DND-41 (cell line): ENCODE measurements at regions not wholly inside any gene's neighbourhood (a gene's known extent, or its start where the extent isn't known, plus 50 kb on each side); places are given as distances from the start of the nearest gene placed in this dataset.

Experiments
- ATAC-seq: fragments of 200-7000 bp; cut with Tn5 transposase; 3 replicates; pipeline ENCODE4 v1.9.1; 2021; ENCODE audit warnings: low read depth; ENCODE audit not compliant: insufficient read depth
- DNase-seq: peaks from one replicate; pipeline ENCODE4 v3.0.0-alpha.2; 2020
- H2AFZ ChIP-seq: 2 replicates; pipeline ENCODE4 v1.6.0; 2012; ENCODE audit warnings: low read depth, low read length
- H3K27ac ChIP-seq: 2 replicates; pipeline ENCODE4 v1.5.1; 2012; ENCODE audit warnings: low read length, inconsistent platforms
- H3K27me3 ChIP-seq: fragments of 200-600 bp; sonication (generic); 2 replicates; pipeline ENCODE4 v1.6.0; 2012; ENCODE audit warnings: low read length, mild to moderate bottlenecking, inconsistent platforms; ENCODE audit not compliant: insufficient read depth, poor library complexity
- H3K36me3 ChIP-seq: 2 replicates; pipeline ENCODE4 v1.5.1; 2012; ENCODE audit warnings: low read length, inconsistent platforms; ENCODE audit not compliant: insufficient read depth
- H3K4me1 ChIP-seq: 2 replicates; pipeline ENCODE4 v1.5.1; 2012; ENCODE audit warnings: mild to moderate bottlenecking, low read length; ENCODE audit not compliant: insufficient read depth
- H3K4me2 ChIP-seq: 2 replicates; pipeline ENCODE4 v1.6.0; 2012; ENCODE audit warnings: mild to moderate bottlenecking, moderate library complexity, low read length, inconsistent platforms; ENCODE audit not compliant: insufficient read depth
- H3K4me3 ChIP-seq, 2 experiments: fragments of 200-600 bp in 1 of 2; shearing (Covaris generic) in 1 of 2; 2 replicates each; pipeline ENCODE4 v1.5.1; 2012 to 2016; ENCODE audit warnings: inconsistent platforms in 2 of 2, low read length in 2 of 2, mild to moderate bottlenecking in 2 of 2, low read depth in 1 of 2, moderate library complexity in 1 of 2
- H3K79me2 ChIP-seq: 2 replicates; pipeline ENCODE4 v1.6.0; 2012; ENCODE audit warnings: low read length, inconsistent platforms; ENCODE audit not compliant: insufficient read depth
- H3K9ac ChIP-seq: 2 replicates; pipeline ENCODE4 v1.6.0; 2012; ENCODE audit warnings: low read depth, mild to moderate bottlenecking, inconsistent platforms, low read length, moderate library complexity
- H3K9me3 ChIP-seq: 2 replicates; pipeline ENCODE4 v1.5.1; 2012; ENCODE audit warnings: low read length, moderate library complexity, mild to moderate bottlenecking, inconsistent platforms; ENCODE audit not compliant: insufficient read depth, severe bottlenecking
- H4K20me1 ChIP-seq: 2 replicates; pipeline ENCODE4 v1.6.0; 2012; ENCODE audit warnings: low read length; ENCODE audit not compliant: insufficient read depth
- CTCF ChIP-seq: IDR thresholded peaks from 2 replicates; pipeline ENCODE4 v1.5.1; 2012; ENCODE audit warnings: borderline replicate concordance, low read length, moderate library complexity, mild to moderate bottlenecking; ENCODE audit not compliant: poor library complexity, severe bottlenecking; ENCODE audit errors: extremely low read depth
- EZH2 ChIP-seq: IDR thresholded peaks from 3 replicates; pipeline ENCODE4 v1.6.1; 2012; ENCODE audit warnings: borderline replicate concordance, low read depth, mild to moderate bottlenecking, moderate library complexity, low read length, inconsistent platforms; ENCODE audit not compliant: severe bottlenecking

- DNase-seq (no peak), ATAC-seq (no peak)
- Histone ChIP-seq H3K36me3 (no peaks in the 10 kb centered on the region), H3K79me2 (no peaks in the 10 kb centered on the region), H3K4me2 (no peak overlapping the region), H3K9me3 (no peaks in the 10 kb centered on the region), H3K27ac (no peak overlapping the region), H3K4me3 (no peak overlapping the region), H4K20me1 (no peaks in the 10 kb centered on the region), H3K4me1 (no peaks in the 10 kb centered on the region), H3K9ac (no peak overlapping the region), H2AFZ (no peak overlapping the region), H3K27me3 (no peaks in the 10 kb centered on the region)
- TF ChIP-seq EZH2: no peak
- no peak for TF ChIP-seq CTCF
Measured at GRCh38 chr5:115453391-115454095, 91.0 kb downstream of the FEM1C start.

- Histone ChIP-seq H3K4me3 (no peak overlapping the region), H3K4me1 (no peaks in the 10 kb centered on the region), H3K27ac (no peak overlapping the region), H4K20me1 (no peaks in the 10 kb centered on the region), H3K4me2 (no peak overlapping the region), H3K36me3 (no peaks in the 10 kb centered on the region), H3K9me3 (no peaks in the 10 kb centered on the region), H3K79me2 (no peaks in the 10 kb centered on the region), H3K9ac (no peak overlapping the region), H3K27me3 (no peaks in the 10 kb centered on the region), H2AFZ (no peak overlapping the region)
- no peak for TF ChIP-seq CTCF
- no peak for TF ChIP-seq EZH2
- ATAC-seq (no peak), DNase-seq (no peak)
Measured at GRCh38 chr5:115452536-115453235, 91.9 kb downstream of the FEM1C start.

DNA sequence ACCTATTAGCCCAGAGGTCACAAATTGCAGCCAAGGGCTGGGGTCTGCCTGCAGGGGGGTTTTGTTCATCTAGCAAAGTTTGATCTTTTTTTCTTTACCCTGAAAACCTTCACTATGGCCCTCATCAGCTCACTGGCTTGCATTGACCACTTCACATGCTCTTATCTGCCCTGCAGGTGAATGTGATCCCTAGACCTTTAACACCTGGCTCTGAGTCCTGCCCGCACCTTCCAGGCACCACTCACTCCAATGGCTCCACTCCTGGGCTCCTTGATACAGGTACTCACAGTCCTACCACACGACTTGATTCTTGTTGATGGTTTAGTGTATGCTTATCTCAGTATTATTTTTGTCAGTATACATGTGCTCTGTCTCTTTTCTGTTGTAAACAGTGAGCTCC lies 92.5 kb downstream of the FEM1C start:
- H3K79me2 ChIP-seq: no peaks in the 10 kb centered on the region
- H4K20me1 ChIP-seq: no peaks in the 10 kb centered on the region
- no peak overlapping the region for H3K27ac ChIP-seq
- no peaks in the 10 kb centered on the region for H3K27me3 ChIP-seq
- no peak overlapping the region for H2AFZ ChIP-seq
- H3K36me3 ChIP-seq: no peaks in the 10 kb centered on the region
- no peaks in the 10 kb centered on the region for H3K4me1 ChIP-seq
- no peaks in the 10 kb centered on the region for H3K9me3 ChIP-seq
- no peak for TF ChIP-seq CTCF
- no peak for TF ChIP-seq EZH2
- DNase-seq: no peak
- H3K4me2 ChIP-seq: no peak overlapping the region
- no peak overlapping the region for H3K4me3 ChIP-seq
- no peak for ATAC-seq
- H3K9ac ChIP-seq: no peak overlapping the region
